HEK293 (cell line): ENCODE measurements at regions not wholly inside any gene's neighbourhood (a gene's known extent, or its start where the extent isn't known, plus 50 kb on each side); places are given as distances from the start of the nearest gene placed in this dataset.

Experiments used
- CTCF ChIA-PET: fragments of 350-600 bp; formaldehyde crosslinking; extraction: SDS; loops from one replicate; lab custom pipeline; 2021; ENCODE audit warnings: antibody characterized with exemption; lab: Yijun Ruan, JAX
- POLR2A ChIA-PET: fragments of 300-600 bp; formaldehyde crosslinking; extraction: SDS; loops from one replicate; lab custom pipeline; 2020; ENCODE audit warnings: antibody characterized with exemption, inconsistent platforms; lab: Yijun Ruan, JAX
- H3K27ac ChIP-seq: fragments of 200-500 bp; sonication (Bioruptor generic); 2 replicates; pipeline ENCODE4 v1.5.1; 2014; ENCODE audit warnings: low read depth, low read length, control low read depth, inconsistent platforms; ENCODE audit errors: extremely low read depth
- H3K36me3 ChIP-seq, 2 experiments: fragments of 200-500 bp in 1 of 2; sonication (Bioruptor generic) in 1 of 2; 1 replicate in 1 of 2; 2 replicates in 1 of 2; pipeline ENCODE4 v1.5.1; 2014 to 2017; ENCODE audit warnings: inconsistent platforms in 2 of 2, low read length in 2 of 2; ENCODE audit not compliant: control insufficient read depth in 2 of 2, insufficient read depth in 1 of 2
- H3K4me1 ChIP-seq: fragments of 200-500 bp; sonication (Bioruptor generic); 2 replicates; pipeline ENCODE4 v1.5.1; 2014; ENCODE audit warnings: mild to moderate bottlenecking, low read length, inconsistent platforms; ENCODE audit not compliant: control insufficient read depth, insufficient read depth
- H3K4me3 ChIP-seq: 2 replicates; pipeline ENCODE4 v1.5.1; 2011; ENCODE audit warnings: low read depth, mild to moderate bottlenecking, control low read depth, low read length, moderate library complexity
- H3K9me3 ChIP-seq: fragments of 200-500 bp; sonication (Bioruptor generic); 2 replicates; pipeline ENCODE4 v1.5.1; 2014; ENCODE audit warnings: low read depth, low read length, inconsistent platforms; ENCODE audit not compliant: control insufficient read depth, insufficient read depth
- EGR2 ChIP-seq: fragments of 450-650 bp; formaldehyde crosslinking; IDR thresholded peaks from 2 replicates; pipeline ENCODE4 v1.5.1; 2016; ENCODE audit warnings: low read depth, missing biosample characterization, missing genetic modification characterization
- KLF10 ChIP-seq: fragments of 450-650 bp; IDR thresholded peaks from 2 replicates; pipeline ENCODE4 v1.5.1; 2018; ENCODE audit warnings: missing biosample characterization, mild to moderate bottlenecking, missing genetic modification characterization
- KLF8 ChIP-seq: fragments of 450-650 bp; formaldehyde crosslinking; IDR thresholded peaks from 2 replicates; pipeline ENCODE4 v1.5.1; 2016; ENCODE audit warnings: missing biosample characterization, missing genetic modification characterization
- PBX3 ChIP-seq: sonication (generic); formaldehyde crosslinking; IDR thresholded peaks from 2 replicates; pipeline ENCODE4 v1.8.1; 2022; ENCODE audit warnings: mild to moderate bottlenecking, moderate library complexity, missing genetic modification reagents
- REPIN1 ChIP-seq: fragments of 450-650 bp; formaldehyde crosslinking; IDR thresholded peaks from 2 replicates; pipeline ENCODE4 v1.5.1; 2017; ENCODE audit warnings: missing biosample characterization, missing genetic modification characterization, low read depth
- SETDB1 ChIP-seq: IDR thresholded peaks from one replicate; pipeline ENCODE4 v1.6.1; 2017; ENCODE audit warnings: mild to moderate bottlenecking, low read length, moderate library complexity, mixed read lengths; ENCODE audit not compliant: insufficient read length
- SP2 ChIP-seq: fragments of 450-650 bp; formaldehyde crosslinking; IDR thresholded peaks from 2 replicates; pipeline ENCODE4 v1.5.1; 2016; ENCODE audit warnings: missing biosample characterization, missing genetic modification characterization
- SP7 ChIP-seq: fragments of 450-650 bp; formaldehyde crosslinking; IDR thresholded peaks from 2 replicates; pipeline ENCODE4 v1.5.1; 2016; ENCODE audit warnings: missing biosample characterization, missing genetic modification characterization
- TRIM28 ChIP-seq: IDR thresholded peaks from 2 replicates; pipeline ENCODE4 v1.6.1; 2011; ENCODE audit warnings: low read length, control low read depth, borderline replicate concordance
- ZBTB17 ChIP-seq: fragments of 450-650 bp; formaldehyde crosslinking; IDR thresholded peaks from 2 replicates; pipeline ENCODE4 v1.5.1; 2016; ENCODE audit warnings: missing biosample characterization, missing genetic modification characterization
- ZBTB20 ChIP-seq: fragments of 450-650 bp; formaldehyde crosslinking; IDR thresholded peaks from 2 replicates; pipeline ENCODE4 v1.5.1; 2016; ENCODE audit warnings: missing biosample characterization, missing genetic modification characterization
- ZFHX2 ChIP-seq: fragments of 450-650 bp; formaldehyde crosslinking; conservative IDR thresholded peaks from 2 replicates; pipeline ENCODE4 v1.5.1; 2016; ENCODE audit warnings: missing biosample characterization, missing genetic modification characterization
- ZNF2 ChIP-seq: fragments of 450-650 bp; formaldehyde crosslinking; IDR thresholded peaks from 2 replicates; pipeline ENCODE4 v1.5.1; 2016; ENCODE audit warnings: missing biosample characterization, missing genetic modification characterization
- ZNF26 ChIP-seq: fragments of 450-650 bp; formaldehyde crosslinking; IDR thresholded peaks from 2 replicates; pipeline ENCODE4 v1.5.1; 2016; ENCODE audit warnings: missing biosample characterization, missing genetic modification characterization
- ZNF335 ChIP-seq: fragments of 450-650 bp; formaldehyde crosslinking; conservative IDR thresholded peaks from 2 replicates; pipeline ENCODE4 v1.5.1; 2016; ENCODE audit warnings: missing biosample characterization, missing genetic modification characterization
- ZNF366 ChIP-seq: fragments of 450-650 bp; formaldehyde crosslinking; conservative IDR thresholded peaks from 2 replicates; pipeline ENCODE4 v1.5.1; 2016; ENCODE audit warnings: missing biosample characterization, missing genetic modification characterization
- ZNF768 ChIP-seq: fragments of 450-650 bp; formaldehyde crosslinking; IDR thresholded peaks from 2 replicates; pipeline ENCODE4 v1.5.1; 2018; ENCODE audit warnings: missing biosample characterization, mild to moderate bottlenecking, missing genetic modification characterization
- ZNF843 ChIP-seq: fragments of 450-650 bp; formaldehyde crosslinking; IDR thresholded peaks from 2 replicates; pipeline ENCODE4 v1.5.1; 2016; ENCODE audit warnings: missing biosample characterization, missing genetic modification characterization
- ZXDB ChIP-seq: fragments of 450-650 bp; formaldehyde crosslinking; IDR thresholded peaks from 2 replicates; pipeline ENCODE4 v1.5.1; 2016; ENCODE audit warnings: missing biosample characterization, missing genetic modification characterization

GRCh38 chr6:56399250-56399671 is 151.9 kb upstream of the COL21A1 start:
- Histone ChIP-seq H3K4me3 (no peak overlapping the region), H3K27ac (no peak overlapping the region), H3K4me1 (peaks cover 2% of the 10 kb centered on the region; the same call in 1 of the 2 replicates), H3K36me3 (no peaks in the 10 kb centered on the region), H3K9me3 (no peaks in the 10 kb centered on the region)
- TF ChIP-seq ZNF2 (tag by site-specific recombination) (no peak), ZXDB (tag by site-specific recombination) (0 out of 2 replicates have a peak, but pooled peaks have one; percentile 24), REPIN1 (tag by site-specific recombination) (no peak), ZBTB20 (tag by site-specific recombination) (0 out of 2 replicates have a peak, but pooled peaks have one; percentile 51), ZNF843 (tag by site-specific recombination) (peak; percentile 35; the same call in 1 of the 2 replicates), EGR2 (tag by site-specific recombination) (peak; percentile 77), KLF8 (tag by site-specific recombination) (peak; percentile 50; the same call in 1 of the 2 replicates), ZNF26 (tag by site-specific recombination) (no peak), ZNF335 (tag by site-specific recombination) (0 out of 2 replicates have a peak, but pooled peaks have one; percentile 22), SP2 (tag by site-specific recombination) (0 out of 2 replicates have a peak, but pooled peaks have one; percentile 8), ZFHX2 (tag by site-specific recombination) (peak; percentile 77), KLF10 (tag by site-specific recombination) (peak; percentile 91), ZNF366 (tag by site-specific recombination) (peak; percentile 74), ZBTB17 (tag by site-specific recombination) (0 out of 2 replicates have a peak, but pooled peaks have one; percentile 3), PBX3 (no peak), SP7 (peak; percentile 91)
- ChIA-PET CTCF (interaction anchor here (0.9 to 1.2 kb wide), 2 partner anchors 146 to 172 kb away, joined by 3 to 5 read pairs; no protein-coding TSS in a partner anchor), POLR2A (interaction anchor here (1.8 kb wide), 1 partner anchor 8 kb away, joined by 3 read pairs; no protein-coding TSS in a partner anchor)

GRCh38 chr6:56396435-56396834 is 149.1 kb upstream of the COL21A1 start:
- no peaks in the 10 kb centered on the region for H3K9me3 ChIP-seq
- TF ChIP-seq ZNF768 (no peak), TRIM28 (0 out of 2 replicates have a peak, but pooled peaks have one; percentile 51), SETDB1 (peak; percentile 90)
- H3K4me3 ChIP-seq = no peak overlapping the region
- no peaks in the 10 kb centered on the region for H3K36me3 ChIP-seq
- ChIA-PET POLR2A (no interaction called here), CTCF (no interaction called here)
- H3K27ac ChIP-seq = no peak overlapping the region
- H3K4me1 ChIP-seq = peaks cover 2% of the 10 kb centered on the region; the same call in 1 of the 2 replicates
